ENCODE measurements at regions not wholly inside any gene's neighbourhood (a gene's known extent, or its start where the extent isn't known, plus 50 kb on each side); places are given as distances from the start of the nearest gene placed in this dataset.

DNA sequence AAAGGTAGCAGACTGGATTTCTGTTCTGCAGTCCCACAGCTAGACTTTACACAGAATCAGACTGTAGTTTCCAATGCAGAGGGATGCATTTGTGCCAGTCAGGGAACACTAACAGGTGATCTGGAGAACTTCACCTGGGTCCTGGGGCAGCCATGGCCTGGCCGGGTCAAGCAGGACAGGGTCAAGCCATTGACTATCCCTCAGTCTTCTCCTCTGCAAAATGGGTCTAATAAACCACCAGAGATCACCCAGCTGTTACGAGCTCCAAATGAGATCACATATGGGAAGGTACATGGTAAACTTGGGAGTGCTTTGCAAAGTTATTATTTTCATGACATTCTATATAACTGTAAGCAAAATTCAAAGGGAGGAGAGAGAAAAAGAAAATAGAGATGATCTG is 294.1 kb downstream of the CDCA7 start:
- WGBS, 10 experiments, result 92 to 100% (median 100%) methylated on average over 1 to 2 of the region's 2 CpGs; no CpG with 5 or more reads in 3 of the 10 experiments
- H3K27ac ChIP-seq, result no peak overlapping the region
- ATAC-seq (replicated peaks in 6 of 8), result no peak
- H3K4me1 ChIP-seq (replicated peaks in 1 of 2), result peaks cover 24 to 28% of the 10 kb centered on the region in 2 donors
- in situ Hi-C loops (cut with MboI; ENCODE audit: low pct_unique_long_range_greater_than_20kb in 2 of 9, low sequenced_read_pairs in 9 of 9, unreplicated experiment in 9 of 9), result no loop called here
- H3K4me3 ChIP-seq, result no peak overlapping the region

DNA sequence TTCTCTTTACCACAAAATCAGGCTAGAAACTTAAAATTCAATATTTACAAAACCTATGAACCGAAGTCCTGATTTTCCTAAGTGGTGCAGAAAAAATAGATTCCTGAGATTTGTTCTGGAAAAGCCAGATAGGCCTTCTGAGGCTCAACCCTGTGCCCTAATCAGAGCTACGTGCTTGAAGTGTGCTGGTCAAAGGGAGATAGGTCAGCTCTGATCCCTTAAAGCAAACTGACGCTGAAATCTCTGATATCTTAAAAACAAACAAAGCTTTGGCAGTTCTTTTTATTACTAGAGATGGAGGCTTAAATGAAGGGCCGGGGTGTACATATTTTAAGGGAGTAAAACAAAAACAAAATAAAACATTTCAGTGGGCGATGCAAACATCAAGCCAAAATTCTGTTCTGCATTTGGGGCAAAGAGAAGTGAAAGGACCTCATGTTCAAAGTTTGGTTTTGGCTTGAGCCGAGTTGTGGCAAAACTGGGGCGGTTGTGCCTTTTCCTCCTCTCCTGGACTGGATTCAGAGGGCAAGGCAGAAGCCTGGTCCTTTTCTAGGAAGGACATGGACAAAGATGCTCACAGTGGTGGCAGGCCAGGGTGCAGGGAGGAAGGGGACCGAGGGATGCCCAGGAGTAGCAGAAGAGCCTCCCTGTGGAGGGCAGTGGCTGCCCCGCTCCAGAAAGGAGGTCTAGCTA is 295.0 kb downstream of the CDCA7 start:
- no peak overlapping the region for H3K27ac ChIP-seq
- WGBS, 10 experiments, result 17 to 98% (median 91%) methylated on average over 2 to 8 of the region's 9 CpGs
- H3K4me3 ChIP-seq, result no peak overlapping the region
- in situ Hi-C loops (cut with MboI; ENCODE audit: low pct_unique_long_range_greater_than_20kb in 2 of 9, low sequenced_read_pairs in 9 of 9, unreplicated experiment in 9 of 9), result no loop called here
- peaks cover 32 to 36% of the 10 kb centered on the region in 2 donors for H3K4me1 ChIP-seq (replicated peaks in 1 of 2)
- ATAC-seq (replicated peaks in 6 of 8), result no peak

- peaks cover 39 to 44% of the 10 kb centered on the region in 2 donors for H3K4me1 ChIP-seq (replicated peaks in 1 of 2)
- peak overlapping the region; percentile 32 to 48 for H3K27ac ChIP-seq
- in situ Hi-C loops (cut with MboI; ENCODE audit: low pct_unique_long_range_greater_than_20kb in 2 of 9, low sequenced_read_pairs in 9 of 9, unreplicated experiment in 9 of 9), result no loop called here
- no peak overlapping the region for H3K4me3 ChIP-seq
- no peak for ATAC-seq (replicated peaks in 6 of 8)
- WGBS, 10 experiments, result 77 to 100% (median 92%) methylated on average over 1 to 2 of the region's 2 CpGs; no CpG with 5 or more reads in 2 of the 10 experiments
Measured at GRCh38 chr2:173651891-173652290, 297.2 kb downstream of the CDCA7 start.

DNA sequence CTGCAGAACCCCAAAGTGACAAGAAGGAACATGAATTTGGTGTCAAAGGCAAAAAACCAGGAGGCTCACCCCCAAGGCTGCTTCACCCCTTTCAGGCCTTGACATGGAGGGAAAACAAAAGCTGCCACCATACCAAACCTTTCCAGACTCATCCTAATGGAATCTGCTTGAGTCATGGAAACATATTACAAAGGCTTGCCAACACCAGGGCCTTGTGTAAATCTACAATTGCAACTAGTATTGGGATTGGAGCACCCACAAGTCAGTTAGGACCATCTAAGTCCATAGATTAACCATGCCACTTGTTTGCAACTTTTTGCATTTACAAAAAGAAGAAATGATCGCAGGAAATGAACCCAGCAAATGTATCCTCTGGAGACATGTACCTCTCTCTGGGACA is 297.6 kb downstream of the CDCA7 start:
- peak overlapping the region; percentile 32 to 48 for H3K27ac ChIP-seq
- peaks cover 39 to 44% of the 10 kb centered on the region in 2 donors for H3K4me1 ChIP-seq (replicated peaks in 1 of 2)
- no peak overlapping the region for H3K4me3 ChIP-seq
- in situ Hi-C loops (cut with MboI; ENCODE audit: low pct_unique_long_range_greater_than_20kb in 2 of 9, low sequenced_read_pairs in 9 of 9, unreplicated experiment in 9 of 9), result no loop called here
- ATAC-seq (replicated peaks in 6 of 8), result peak; percentile 14 to 61 (median 44)
- 0 to 40% (median 35%) methylated on average over 1 of the region's 1 CpG; no CpG with 5 or more reads in 2 of the 10 experiments for WGBS, 10 experiments

DNA sequence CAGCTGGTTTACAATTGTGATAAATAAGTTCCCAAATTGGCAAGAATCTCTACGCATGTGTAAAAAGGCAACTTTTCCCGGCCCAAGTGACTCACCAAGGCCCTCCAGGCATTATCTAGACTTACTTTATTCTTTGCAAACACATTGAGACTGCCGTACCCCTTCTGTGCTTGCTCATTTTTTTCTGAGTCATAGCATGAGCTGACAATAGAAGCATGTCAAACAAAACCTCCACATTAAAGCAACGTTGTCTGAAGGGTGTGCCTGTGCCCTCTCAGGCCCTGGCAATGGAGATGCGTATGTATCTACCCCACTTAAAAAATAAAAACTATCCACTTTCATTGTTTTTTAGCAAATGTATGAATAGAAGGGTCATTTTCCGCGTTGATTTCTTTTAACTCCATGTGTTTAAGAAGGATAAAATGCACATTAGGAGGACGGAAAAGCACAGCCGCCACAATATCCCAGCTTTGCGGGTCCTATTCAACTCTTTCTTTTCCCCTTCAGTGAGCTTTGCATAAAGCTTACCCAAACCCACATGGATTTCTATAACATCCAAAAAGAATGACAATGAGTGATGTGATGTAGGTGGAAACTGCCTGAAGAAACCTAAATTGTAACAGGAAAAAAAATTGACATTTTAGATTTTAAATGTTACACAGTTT is 298.2 kb downstream of the CDCA7 start:
- Histone ChIP-seq H3K4me3 (peak overlapping the region in 1 of 5 donors; percentile 14), H3K4me1 (replicated peaks in 1 of 2) (peaks cover 34 to 38% of the 10 kb centered on the region in 2 donors), H3K27ac (peak overlapping the region; percentile 40 to 48)
- 0 to 37% (median 5%) methylated on average over 2 to 10 of the region's 10 CpGs; no CpG with 5 or more reads in 1 of the 10 experiments for WGBS, 10 experiments
- in situ Hi-C loops (cut with MboI; ENCODE audit: low pct_unique_long_range_greater_than_20kb in 2 of 9, low sequenced_read_pairs in 9 of 9, unreplicated experiment in 9 of 9), result no loop called here
- ATAC-seq (replicated peaks in 6 of 8), result peak; percentile 79 to 99 (median 89)

- in situ Hi-C loops (cut with MboI; ENCODE audit: low pct_unique_long_range_greater_than_20kb in 2 of 9, low sequenced_read_pairs in 9 of 9, unreplicated experiment in 9 of 9), result no loop called here
- no peak overlapping the region for H3K4me3 ChIP-seq
- H3K27ac ChIP-seq, result no peak overlapping the region
- WGBS, 10 experiments, result 2 to 87% (median 22%) methylated on average over 1 to 6 of the region's 6 CpGs
- ATAC-seq (replicated peaks in 6 of 8), result peak in 5 of 8 experiments; percentile 54 to 81 (median 75)
- H3K4me1 ChIP-seq (replicated peaks in 1 of 2), result peaks cover 29 to 36% of the 10 kb centered on the region in 2 donors
Measured at GRCh38 chr2:173653432-173653805, 298.7 kb downstream of the CDCA7 start.

DNA sequence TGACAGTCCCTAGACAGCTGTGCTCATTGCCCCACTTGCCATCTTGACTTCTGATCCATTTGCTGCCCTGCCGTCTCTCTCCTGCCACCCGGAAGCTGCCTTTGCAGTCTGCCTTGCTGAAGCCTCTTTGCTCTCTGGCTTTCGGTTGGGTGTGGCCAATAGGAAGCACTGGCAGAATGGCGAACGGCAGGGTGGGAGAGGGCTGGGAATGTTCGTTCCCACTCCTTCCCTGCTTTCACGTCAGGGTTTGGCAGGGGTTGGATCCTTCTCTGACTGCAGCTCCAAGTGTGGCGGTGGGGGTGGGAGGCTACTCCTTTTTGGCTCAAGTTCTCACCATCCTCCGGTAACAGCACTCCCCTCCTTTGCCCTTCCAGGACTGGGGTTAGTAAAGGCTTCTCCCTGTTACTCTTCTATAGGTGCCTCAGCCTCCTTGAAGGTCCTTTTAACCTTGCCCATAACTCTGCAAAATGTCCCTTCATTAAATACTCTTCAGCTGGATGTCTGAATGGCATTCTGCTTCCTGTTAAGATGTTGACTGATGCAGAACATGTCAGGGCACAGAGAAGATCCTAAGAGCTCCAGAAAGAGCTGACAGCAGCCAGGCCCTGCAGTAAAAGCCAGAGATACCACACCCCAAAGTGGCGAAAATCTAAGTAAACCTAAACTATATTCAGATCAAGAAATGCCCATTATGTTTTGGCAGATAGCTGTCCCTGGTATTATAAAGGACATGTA is 299.7 kb downstream of the CDCA7 start:
- 49 to 100% (median 80%) methylated on average over 1 to 6 of the region's 10 CpGs; no CpG with 5 or more reads in 3 of the 10 experiments for WGBS, 10 experiments
- no peak overlapping the region for H3K4me3 ChIP-seq
- ATAC-seq (replicated peaks in 6 of 8), result no peak
- peak overlapping the region; percentile 40 to 47 for H3K27ac ChIP-seq
- H3K4me1 ChIP-seq (replicated peaks in 1 of 2), result peaks cover 31 to 44% of the 10 kb centered on the region in 2 donors
- in situ Hi-C loops (cut with MboI; ENCODE audit: low pct_unique_long_range_greater_than_20kb in 2 of 9, low sequenced_read_pairs in 9 of 9, unreplicated experiment in 9 of 9), result no loop called here

DNA sequence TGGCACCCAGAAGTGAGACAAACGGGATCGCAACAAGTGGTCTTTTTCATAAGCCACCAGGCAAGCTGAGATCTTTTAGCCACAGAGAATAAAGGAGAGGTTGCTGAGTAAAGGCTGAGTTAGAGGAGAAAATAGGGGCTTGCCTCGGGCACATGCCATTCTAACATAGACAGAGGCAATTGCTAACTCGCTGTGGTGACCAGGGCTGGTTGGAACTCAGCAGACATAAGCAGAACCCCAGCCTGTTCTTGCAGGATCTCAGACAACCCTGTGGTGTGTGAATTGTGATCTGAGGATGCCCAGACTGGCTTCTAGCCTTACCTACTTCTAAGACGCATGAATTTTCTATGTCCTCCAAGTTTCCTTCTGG is 300.2 kb downstream of the CDCA7 start:
- in situ Hi-C loops (cut with MboI; ENCODE audit: low pct_unique_long_range_greater_than_20kb in 2 of 9, low sequenced_read_pairs in 9 of 9, unreplicated experiment in 9 of 9), result no loop called here

DNA sequence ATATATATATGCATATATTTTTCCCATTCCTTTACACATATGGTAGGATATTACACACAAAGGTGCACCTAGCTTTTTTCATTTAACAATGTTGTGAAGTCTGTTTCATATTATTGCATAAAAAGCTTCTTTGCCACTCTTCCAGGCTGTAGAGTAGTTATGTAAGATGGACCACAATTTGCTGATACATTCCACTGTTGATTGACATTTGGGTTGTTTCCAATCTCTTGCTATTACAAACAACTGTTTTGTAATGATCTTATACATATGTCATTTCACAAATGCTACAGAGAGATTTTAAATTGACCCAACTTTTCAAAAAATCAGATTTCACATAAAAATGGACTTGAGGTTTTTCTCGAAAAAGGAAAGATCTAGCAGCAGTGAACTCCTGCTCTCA is 301.4 kb downstream of the CDCA7 start:
- Histone ChIP-seq H3K27ac (no peak overlapping the region), H3K4me1 (replicated peaks in 1 of 2) (peaks cover 42 to 61% of the 10 kb centered on the region in 2 donors), H3K4me3 (no peak overlapping the region)
- in situ Hi-C loops (cut with MboI; ENCODE audit: low pct_unique_long_range_greater_than_20kb in 2 of 9, low sequenced_read_pairs in 9 of 9, unreplicated experiment in 9 of 9), result no loop called here
- no peak for ATAC-seq (replicated peaks in 6 of 8)
- 0 to 100% (median 75%) methylated on average over 1 of the region's 1 CpG; no CpG with 5 or more reads in 3 of the 10 experiments for WGBS, 10 experiments

More for the DNA sequence above, 300.2 kb downstream of the CDCA7 start:
- Histone ChIP-seq H3K27ac (no peak overlapping the region), H3K4me3 (no peak overlapping the region), H3K4me1 (replicated peaks in 1 of 2) (peaks cover 37 to 49% of the 10 kb centered on the region in 2 donors)
- WGBS, 10 experiments, result 80 to 100% (median 100%) methylated on average over 1 to 5 of the region's 5 CpGs; no CpG with 5 or more reads in 1 of the 10 experiments
- no peak for ATAC-seq (replicated peaks in 6 of 8)

GRCh38 chr2:173657996-173658717 is 303.5 kb downstream of the CDCA7 start:
- H3K27ac ChIP-seq, result no peak overlapping the region
- peaks cover 37 to 65% of the 10 kb centered on the region in 2 donors for H3K4me1 ChIP-seq (replicated peaks in 1 of 2)
- in situ Hi-C loops (cut with MboI; ENCODE audit: low pct_unique_long_range_greater_than_20kb in 2 of 9, low sequenced_read_pairs in 9 of 9, unreplicated experiment in 9 of 9), result no loop called here
- peak in 6 of 8 experiments; percentile 21 to 92 (median 70) for ATAC-seq (replicated peaks in 6 of 8)
- 22 to 100% (median 67%) methylated on average over 3 to 7 of the region's 10 CpGs; no CpG with 5 or more reads in 3 of the 10 experiments for WGBS, 10 experiments
- H3K4me3 ChIP-seq, result no peak overlapping the region

DNA sequence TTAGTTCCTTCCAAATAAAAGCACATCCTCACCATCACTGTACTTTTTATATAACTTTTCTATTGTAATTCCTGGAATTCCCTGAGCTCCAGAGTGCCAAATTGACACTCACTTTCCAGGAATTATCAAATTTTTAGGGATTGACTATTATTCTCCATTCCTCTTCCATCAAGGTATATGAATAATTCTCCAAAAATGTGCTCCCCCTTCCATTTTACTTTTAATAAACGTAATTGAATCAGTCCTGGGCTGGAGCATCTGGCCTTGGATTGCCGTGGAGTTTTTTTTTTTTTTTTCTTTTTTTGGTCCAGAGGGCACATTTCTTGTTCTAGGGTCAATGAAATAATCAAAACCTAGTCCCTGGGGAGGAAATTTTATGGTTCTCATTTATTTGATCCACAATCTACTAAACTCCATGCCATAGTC is 304.3 kb downstream of the CDCA7 start:
- H3K27ac ChIP-seq, result no peak overlapping the region
- 13 to 100% (median 42%) methylated on average over 1 to 2 of the region's 2 CpGs; no CpG with 5 or more reads in 2 of the 10 experiments for WGBS, 10 experiments
- peaks cover 33 to 59% of the 10 kb centered on the region in 2 donors for H3K4me1 ChIP-seq (replicated peaks in 1 of 2)
- ATAC-seq (replicated peaks in 6 of 8), result peak in 2 of 8 experiments; percentile 17
- no peak overlapping the region for H3K4me3 ChIP-seq
- in situ Hi-C loops (cut with MboI; ENCODE audit: low pct_unique_long_range_greater_than_20kb in 2 of 9, low sequenced_read_pairs in 9 of 9, unreplicated experiment in 9 of 9), result no loop called here

- in situ Hi-C loops (cut with MboI; ENCODE audit: low pct_unique_long_range_greater_than_20kb in 2 of 9, low sequenced_read_pairs in 9 of 9, unreplicated experiment in 9 of 9), result no loop called here
- Histone ChIP-seq H3K4me1 (replicated peaks in 1 of 2) (peaks cover 33 to 59% of the 10 kb centered on the region in 2 donors), H3K4me3 (no peak overlapping the region), H3K27ac (peak overlapping the region; percentile 35 to 43)
- 40 to 84% (median 60%) methylated on average over 1 to 7 of the region's 8 CpGs; no CpG with 5 or more reads in 2 of the 10 experiments for WGBS, 10 experiments
- ATAC-seq (replicated peaks in 6 of 8), result peak in 5 of 8 experiments; percentile 70 to 85 (median 79)
Measured at GRCh38 chr2:173659509-173659908, 304.8 kb downstream of the CDCA7 start.
